ENCODE measurements at regions not wholly inside any gene's neighbourhood (a gene's known extent, or its start where the extent isn't known, plus 50 kb on each side); places are given as distances from the start of the nearest gene placed in this dataset.

- TF ChIP-seq CTCF (conservative IDR thresholded peaks at IDR 0.05 in 1 of 2, IDR thresholded peaks at IDR 0.05 in 1 of 2; ENCODE audit: low read depth in 1 of 2, low read length in 2 of 2) = no peak
- no peak for TF ChIP-seq EZH2 (IDR thresholded peaks at IDR 0.05; ENCODE audit: low read length, missing control alignments)
Measured at GRCh38 chr3:111472556-111472955, 69.4 kb upstream of the CD96 start.

Measured in fibroblast of lung (primary cell).